ENCODE measurements at regions not wholly inside any gene's neighbourhood (a gene's known extent, or its start where the extent isn't known, plus 50 kb on each side); places are given as distances from the start of the nearest gene placed in this dataset.

GRCh38 chr2:155675920-155676319 lies 656.6 kb downstream of the NR4A2 start:
- Histone ChIP-seq H3K4me1 (ENCODE audit: insufficient read depth, low read length, poor library complexity, severe bottlenecking) (no peaks in the 10 kb centered on the region), H3K27me3 (ENCODE audit: insufficient read depth, low read length, poor library complexity, severe bottlenecking) (no peaks in the 10 kb centered on the region)

DNA sequence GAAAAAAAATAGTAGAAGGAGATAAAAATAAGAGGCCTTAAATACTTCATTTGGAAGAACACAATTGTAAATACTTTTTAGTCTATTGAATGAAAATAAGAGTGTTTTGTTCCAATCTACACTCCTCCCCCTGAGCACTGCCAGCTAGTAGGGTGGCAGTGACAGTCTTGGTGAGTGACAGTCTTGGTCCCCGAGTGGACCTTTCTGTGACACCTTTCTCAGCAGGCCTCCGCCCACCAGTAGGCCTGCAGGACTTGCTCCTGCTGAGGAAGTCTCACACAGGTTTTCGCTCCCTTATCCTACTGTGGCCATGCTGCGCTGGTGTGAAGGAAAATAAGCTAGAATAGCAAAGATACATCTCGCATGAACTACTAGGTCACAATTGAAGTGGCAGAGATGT lies 666.8 kb downstream of the NR4A2 start:
- TF ChIP-seq CTCF (conservative IDR thresholded peaks at IDR 0.05; ENCODE audit: low read length) (no peak), EZH2phosphoT487 (IDR thresholded peaks at IDR 0.05; ENCODE audit: borderline replicate concordance) (no peak)
- Histone ChIP-seq H3K79me2 (ENCODE audit: insufficient read depth, low read length) (no peaks in the 10 kb centered on the region), H3F3A (ENCODE audit: low read depth) (no peaks in the 10 kb centered on the region), H3K4me1 (ENCODE audit: insufficient read depth, low read length, poor library complexity, severe bottlenecking) (no peaks in the 10 kb centered on the region), H2AFZ (ENCODE audit: low read length) (no peak overlapping the region), H3K36me3 (ENCODE audit: insufficient read depth, low read length) (no peaks in the 10 kb centered on the region), H3K9me3 (ENCODE audit: insufficient read depth, low read depth, low read length) (no peaks in the 10 kb centered on the region), H3K27me3 (ENCODE audit: insufficient read depth, low read length, poor library complexity, severe bottlenecking) (no peaks in the 10 kb centered on the region), H3K9ac (ENCODE audit: low read depth, low read length, poor library complexity, severe bottlenecking) (no peak overlapping the region), H3K4me3 (ENCODE audit: low read length, poor library complexity, severe bottlenecking) (no peak overlapping the region), H3K9me2 (replicated peaks; ENCODE audit: low read depth, low read length) (no peaks in the 10 kb centered on the region), H4K20me1 (ENCODE audit: insufficient read depth, low read length, poor library complexity, severe bottlenecking) (no peaks in the 10 kb centered on the region), H3K4me2 (ENCODE audit: low read depth, low read length, poor library complexity, severe bottlenecking) (no peak overlapping the region)

More at GRCh38 chr2:155675920-155676319, 656.6 kb downstream of the NR4A2 start:
- Histone ChIP-seq H3K9ac (ENCODE audit: low read depth, low read length, poor library complexity, severe bottlenecking) (no peak overlapping the region), H2AFZ (ENCODE audit: low read length) (no peak overlapping the region), H4K20me1 (ENCODE audit: insufficient read depth, low read length, poor library complexity, severe bottlenecking) (no peaks in the 10 kb centered on the region), H3K9me3 (ENCODE audit: insufficient read depth, low read depth, low read length) (no peaks in the 10 kb centered on the region), H3F3A (ENCODE audit: low read depth) (no peaks in the 10 kb centered on the region), H3K36me3 (ENCODE audit: insufficient read depth, low read length) (no peaks in the 10 kb centered on the region), H3K9me2 (replicated peaks; ENCODE audit: low read depth, low read length) (no peaks in the 10 kb centered on the region), H3K4me3 (ENCODE audit: low read length, poor library complexity, severe bottlenecking) (no peak overlapping the region), H3K4me2 (ENCODE audit: low read depth, low read length, poor library complexity, severe bottlenecking) (no peak overlapping the region), H3K79me2 (ENCODE audit: insufficient read depth, low read length) (no peaks in the 10 kb centered on the region)
- TF ChIP-seq CTCF (conservative IDR thresholded peaks at IDR 0.05; ENCODE audit: low read length) (no peak), EZH2phosphoT487 (IDR thresholded peaks at IDR 0.05; ENCODE audit: borderline replicate concordance) (no peak)

DNA sequence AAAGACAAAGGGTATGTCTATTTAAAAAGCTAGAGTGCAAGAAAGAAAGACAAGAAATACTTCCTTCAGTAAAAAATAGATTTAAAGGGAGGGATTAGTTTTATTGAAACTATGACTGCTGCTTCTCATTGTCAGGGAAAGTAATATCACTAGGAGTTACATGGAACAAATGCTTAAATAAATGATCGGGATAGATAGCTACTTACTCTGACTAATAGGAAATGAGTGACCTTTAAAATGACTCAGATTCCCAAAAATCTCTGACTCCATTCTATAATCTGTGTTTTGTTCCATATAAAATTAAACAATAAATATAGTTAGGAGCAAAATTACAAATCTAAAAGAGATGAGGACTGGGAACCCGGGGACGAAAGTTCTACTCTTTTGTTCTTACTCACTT lies 669.3 kb downstream of the NR4A2 start:
- Histone ChIP-seq H3K36me3 (ENCODE audit: insufficient read depth, low read length) (no peaks in the 10 kb centered on the region), H4K20me1 (ENCODE audit: insufficient read depth, low read length, poor library complexity, severe bottlenecking) (no peaks in the 10 kb centered on the region), H3K4me3 (ENCODE audit: low read length, poor library complexity, severe bottlenecking) (no peak overlapping the region), H3K27me3 (ENCODE audit: insufficient read depth, low read length, poor library complexity, severe bottlenecking) (no peaks in the 10 kb centered on the region), H3K9ac (ENCODE audit: low read depth, low read length, poor library complexity, severe bottlenecking) (no peak overlapping the region), H3K79me2 (ENCODE audit: insufficient read depth, low read length) (no peaks in the 10 kb centered on the region), H3K4me2 (ENCODE audit: low read depth, low read length, poor library complexity, severe bottlenecking) (no peak overlapping the region), H2AFZ (ENCODE audit: low read length) (no peak overlapping the region), H3K4me1 (ENCODE audit: insufficient read depth, low read length, poor library complexity, severe bottlenecking) (no peaks in the 10 kb centered on the region), H3K9me2 (replicated peaks; ENCODE audit: low read depth, low read length) (no peaks in the 10 kb centered on the region), H3F3A (ENCODE audit: low read depth) (no peaks in the 10 kb centered on the region), H3K9me3 (ENCODE audit: insufficient read depth, low read depth, low read length) (no peaks in the 10 kb centered on the region)
- TF ChIP-seq CTCF (conservative IDR thresholded peaks at IDR 0.05; ENCODE audit: low read length), result no peak
- no peak for TF ChIP-seq EZH2phosphoT487 (IDR thresholded peaks at IDR 0.05; ENCODE audit: borderline replicate concordance)
